ENCODE measurements at regions not wholly inside any gene's neighbourhood (a gene's known extent, or its start where the extent isn't known, plus 50 kb on each side); places are given as distances from the start of the nearest gene placed in this dataset.

GRCh38 chr2:240250985-240251847 is 110.8 kb upstream of the OTOS start:
- TF ChIP-seq CTCF (IDR thresholded peaks at IDR 0.05), result no peak
- TF ChIP-seq POLR2AphosphoS5 (IDR thresholded peaks at IDR 0.05), result peak; percentile 70 to 88
- peak in 1 of 4 donors; percentile 43 for TF ChIP-seq POLR2A (IDR thresholded peaks at IDR 0.05)
